ENCODE measurements at regions not wholly inside any gene's neighbourhood (a gene's known extent, or its start where the extent isn't known, plus 50 kb on each side); places are given as distances from the start of the nearest gene placed in this dataset.
A peak's percentile ranks its signal among the peaks of the same experiment; 100 is the strongest.

DNA sequence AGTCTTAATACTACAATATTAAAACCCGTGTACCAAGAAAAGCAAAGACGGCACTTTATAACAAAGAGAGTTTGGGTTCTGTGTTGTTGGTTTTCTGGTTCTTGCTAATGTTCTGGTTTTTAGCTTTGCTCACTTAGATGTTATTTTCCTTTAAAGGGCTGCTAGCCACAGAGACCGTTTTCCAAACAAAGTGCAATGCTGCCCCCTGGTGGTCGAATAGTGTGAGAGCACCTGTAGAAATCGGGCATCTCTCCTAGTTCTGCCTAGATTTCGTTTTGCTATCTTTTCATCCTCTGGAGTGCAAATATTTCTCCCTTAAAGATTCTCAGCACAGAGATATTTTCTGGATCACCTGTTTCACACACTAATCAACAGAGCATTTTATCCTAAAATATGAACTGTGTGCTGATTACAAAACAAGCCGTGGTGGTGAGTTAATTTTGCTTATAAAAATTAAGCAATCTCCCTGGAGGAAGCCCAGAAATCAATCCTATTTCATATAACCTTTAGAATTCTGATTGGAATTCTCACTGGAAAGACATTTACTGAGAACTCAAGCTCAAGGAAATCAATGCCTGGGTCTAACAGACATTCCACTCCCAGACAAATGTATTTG is 334.5 kb upstream of the NOCT start:
- no peak overlapping the region for H2AFZ ChIP-seq (ENCODE audit: low read depth, low read length)
- peaks cover 24 to 48% of the 10 kb centered on the region in 2 experiments for H3K27me3 ChIP-seq (ENCODE audit: control insufficient read depth in 2 of 2, insufficient read depth in 2 of 2, low read length in 2 of 2)
- H3K9me1 ChIP-seq (replicated peaks; ENCODE audit: control insufficient read depth, extremely low read depth, insufficient read depth, low read length): no peaks in the 10 kb centered on the region
- no peaks in the 10 kb centered on the region for H3K79me2 ChIP-seq (ENCODE audit: control insufficient read depth, insufficient read depth, low read length)
- peak; percentile 91 for FAIRE-seq
- peak; percentile 58 for DNase-seq (ENCODE audit: low read depth, low spot score)
- BruUV-seq (replicated peaks): no TSS peak
- dilution Hi-C loops (cut with MboI; ENCODE audit: extremely low pct_ligation_motif_present, low sequenced_read_pairs): no loop called here
- H3K36me3 ChIP-seq (ENCODE audit: control insufficient read depth in 2 of 2, extremely low read depth in 1 of 2, insufficient read depth in 2 of 2, low read length in 2 of 2): no peaks in the 10 kb centered on the region
- H4K20me1 ChIP-seq (replicated peaks; ENCODE audit: control insufficient read depth, extremely low read depth, insufficient read depth, low read length): no peaks in the 10 kb centered on the region
- no peak for TF ChIP-seq FOS (IDR thresholded peaks at IDR 0.05; ENCODE audit: borderline replicate concordance, insufficient read depth, low read length)
- TF ChIP-seq POLR2A (IDR thresholded peaks at IDR 0.05; ENCODE audit: low read depth, low read length): no peak
- no peak for TF ChIP-seq GATA2 (IDR thresholded peaks at IDR 0.05; ENCODE audit: insufficient read depth, insufficient read length, low read depth, low read length)
- TF ChIP-seq MYC (IDR thresholded peaks at IDR 0.05; ENCODE audit: low read depth, low read length): no peak
- TF ChIP-seq, protein P1, sequence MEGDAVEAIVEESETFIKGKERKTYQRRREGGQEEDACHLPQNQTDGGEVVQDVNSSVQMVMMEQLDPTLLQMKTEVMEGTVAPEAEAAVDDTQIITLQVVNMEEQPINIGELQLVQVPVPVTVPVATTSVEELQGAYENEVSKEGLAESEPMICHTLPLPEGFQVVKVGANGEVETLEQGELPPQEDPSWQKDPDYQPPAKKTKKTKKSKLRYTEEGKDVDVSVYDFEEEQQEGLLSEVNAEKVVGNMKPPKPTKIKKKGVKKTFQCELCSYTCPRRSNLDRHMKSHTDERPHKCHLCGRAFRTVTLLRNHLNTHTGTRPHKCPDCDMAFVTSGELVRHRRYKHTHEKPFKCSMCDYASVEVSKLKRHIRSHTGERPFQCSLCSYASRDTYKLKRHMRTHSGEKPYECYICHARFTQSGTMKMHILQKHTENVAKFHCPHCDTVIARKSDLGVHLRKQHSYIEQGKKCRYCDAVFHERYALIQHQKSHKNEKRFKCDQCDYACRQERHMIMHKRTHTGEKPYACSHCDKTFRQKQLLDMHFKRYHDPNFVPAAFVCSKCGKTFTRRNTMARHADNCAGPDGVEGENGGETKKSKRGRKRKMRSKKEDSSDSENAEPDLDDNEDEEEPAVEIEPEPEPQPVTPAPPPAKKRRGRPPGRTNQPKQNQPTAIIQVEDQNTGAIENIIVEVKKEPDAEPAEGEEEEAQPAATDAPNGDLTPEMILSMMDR (IDR thresholded peaks at IDR 0.05; ENCODE audit: extremely low read depth in 1 of 2, insufficient read depth in 1 of 2, low read depth in 1 of 2, low read length in 2 of 2): peak; percentile 72 to 76
- TF ChIP-seq JUN (IDR thresholded peaks at IDR 0.05; ENCODE audit: borderline replicate concordance, insufficient read depth, insufficient read length, low read depth): no peak
- TF ChIP-seq EZH2 (IDR thresholded peaks at IDR 0.05; ENCODE audit: borderline replicate concordance, low read depth, low read length, severe bottlenecking): no peak
- H3K4me2 ChIP-seq (ENCODE audit: insufficient read depth, low read length): no peak overlapping the region
- no peaks in the 10 kb centered on the region for H3K4me1 ChIP-seq (ENCODE audit: control insufficient read depth, extremely low read depth, insufficient read depth, low read length)
- H3K4me3 ChIP-seq (replicated peaks in 1 of 3; ENCODE audit: insufficient read depth in 1 of 3, low read depth in 1 of 3, low read length in 3 of 3): no peak overlapping the region
- POLR2A ChIA-PET: no interaction called here
- H3K9ac ChIP-seq (replicated peaks; ENCODE audit: extremely low read depth, insufficient read depth, low read length): no peak overlapping the region
- CTCF ChIA-PET: interaction anchor here (0.6 to 4.8 kb wide), 45 partner anchors 8 to 1816 kb away, joined by 3 to 79 read pairs (median 3); no protein-coding TSS in a partner anchor
- no peaks in the 10 kb centered on the region for H3K9me3 ChIP-seq (replicated peaks; ENCODE audit: control insufficient read depth, insufficient read depth, low read length)
- intact Hi-C loops (cut with micrococcal nuclease): loop anchor here (1.0 to 5.0 kb wide), 11 partner anchors 103 to 1556 kb away; partner anchors contain the start of gene SLC7A11
- no peak overlapping the region for H3K27ac ChIP-seq (ENCODE audit: insufficient read depth, low read depth, low read length)
